HEK293T (cell line): ENCODE measurements at regions not wholly inside any gene's neighbourhood (a gene's known extent, or its start where the extent isn't known, plus 50 kb on each side); places are given as distances from the start of the nearest gene placed in this dataset.

Source experiments
- ARNT ChIP-seq: fragments of 450-650 bp; IDR thresholded peaks from 2 replicates; pipeline ENCODE4 v1.6.1; 2017; ENCODE audit warnings: mild to moderate bottlenecking
- BHLHE40 ChIP-seq: fragments of 450-650 bp; IDR thresholded peaks from 2 replicates; pipeline ENCODE4 v1.6.1; 2016; ENCODE audit warnings: mild to moderate bottlenecking, moderate library complexity, borderline replicate concordance
- CTBP1 ChIP-seq: fragments of 450-650 bp; IDR thresholded peaks from 2 replicates; pipeline ENCODE4 v1.6.1; 2016; ENCODE audit warnings: borderline replicate concordance
- ELF4 ChIP-seq: fragments of 450-650 bp; IDR thresholded peaks from 2 replicates; pipeline ENCODE4 v1.6.1; 2017; ENCODE audit warnings: antibody characterized with exemption
- FOXA1 ChIP-seq: fragments of 450-650 bp; IDR thresholded peaks from 2 replicates; pipeline ENCODE4 v1.6.1; 2016; ENCODE audit warnings: mild to moderate bottlenecking
- FOXK2 ChIP-seq: fragments of 450-650 bp; IDR thresholded peaks from 2 replicates; pipeline ENCODE4 v1.6.1; 2016; ENCODE audit warnings: mild to moderate bottlenecking
- HDGF ChIP-seq: fragments of 450-650 bp; IDR thresholded peaks from 2 replicates; pipeline ENCODE4 v1.6.1; 2017; ENCODE audit warnings: antibody characterized with exemption, borderline replicate concordance
- LEF1 ChIP-seq: fragments of 450-650 bp; IDR thresholded peaks from 2 replicates; pipeline ENCODE4 v1.6.1; 2017; ENCODE audit warnings: mild to moderate bottlenecking, borderline replicate concordance
- NFRKB ChIP-seq: fragments of 450-650 bp; IDR thresholded peaks from 2 replicates; pipeline ENCODE4 v1.6.1; 2016; ENCODE audit warnings: mild to moderate bottlenecking, moderate library complexity
- PKNOX1 ChIP-seq: fragments of 450-650 bp; IDR thresholded peaks from 2 replicates; pipeline ENCODE4 v1.6.1; 2016
- SP1 ChIP-seq: fragments of 450-650 bp; IDR thresholded peaks from 2 replicates; pipeline ENCODE4 v1.6.1; 2017
- SUZ12 ChIP-seq: fragments of 450-650 bp; IDR thresholded peaks from 2 replicates; pipeline ENCODE4 v1.6.1; 2016; ENCODE audit warnings: mild to moderate bottlenecking
- TARDBP ChIP-seq: fragments of 450-650 bp; IDR thresholded peaks from 2 replicates; pipeline ENCODE4 v1.6.1; 2016

- no peak for TF ChIP-seq FOXK2
- TF ChIP-seq TARDBP = no peak
- no peak for TF ChIP-seq NFRKB
- no peak for TF ChIP-seq SUZ12
- no peak for TF ChIP-seq SP1
- no peak for TF ChIP-seq ARNT
- TF ChIP-seq BHLHE40 = no peak
- no peak for TF ChIP-seq PKNOX1
- TF ChIP-seq FOXA1 = no peak
- TF ChIP-seq ELF4 = no peak
- no peak for TF ChIP-seq CTBP1
- no peak for TF ChIP-seq HDGF
- TF ChIP-seq LEF1 = no peak
Observed at GRCh38 chr1:182121787-182122186, 60.3 kb upstream of the ZNF648 start.
